ENCODE measurements at regions not wholly inside any gene's neighbourhood (a gene's known extent, or its start where the extent isn't known, plus 50 kb on each side); places are given as distances from the start of the nearest gene placed in this dataset.

DNA sequence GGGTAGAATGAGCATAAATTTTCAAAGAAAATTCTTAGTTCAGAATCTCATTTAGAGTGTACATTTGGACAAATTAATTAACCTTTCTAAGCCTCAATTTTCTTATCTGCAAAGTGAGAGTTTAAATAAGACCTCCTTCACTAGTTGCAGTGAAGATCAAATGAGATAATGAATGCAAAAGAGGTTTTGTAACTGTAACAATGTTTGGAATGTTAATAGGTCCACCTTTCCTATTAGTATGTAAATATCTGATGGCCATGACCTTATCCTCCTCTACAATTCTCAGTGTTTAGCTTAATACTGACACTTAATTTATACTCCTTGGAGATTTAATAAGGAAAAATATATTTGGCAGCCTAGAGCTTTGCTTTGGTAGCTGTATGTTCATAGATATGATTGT, 138.8 kb downstream of the GABRG1 start:
- Histone ChIP-seq H3K9ac (ENCODE audit: low read length) (no peak overlapping the region), H4K8ac (ENCODE audit: low read depth, low read length) (no peak overlapping the region), H3K27ac (ENCODE audit: low read depth, low read length) (no peak overlapping the region), H3K18ac (ENCODE audit: low read length) (no peak overlapping the region), H3K79me1 (ENCODE audit: low read length) (no peaks in the 10 kb centered on the region), H2AK5ac (ENCODE audit: low read length) (no peak overlapping the region), H2BK120ac (ENCODE audit: low read depth, low read length) (no peak overlapping the region), H3K4me3 (ENCODE audit: low read length) (no peak overlapping the region), H2BK15ac (replicated peaks; ENCODE audit: low read depth) (no peak overlapping the region), H3K4me2 (ENCODE audit: low read length) (no peak overlapping the region), H3K36me3 (ENCODE audit: control insufficient read depth, insufficient read depth, low read length) (no peaks in the 10 kb centered on the region), H3K79me2 (ENCODE audit: control insufficient read depth, insufficient read depth, low read length) (no peaks in the 10 kb centered on the region), H3K4me1 (ENCODE audit: control insufficient read depth, low read depth, low read length) (no peaks in the 10 kb centered on the region), H4K5ac (ENCODE audit: low read length) (no peak overlapping the region), H3K27me3 (ENCODE audit: insufficient read depth, low read length, poor library complexity) (no peaks in the 10 kb centered on the region), H2BK5ac (ENCODE audit: low read length) (no peak overlapping the region), H3K23ac (ENCODE audit: low read length) (no peak overlapping the region), H3K4ac (ENCODE audit: low read depth, low read length) (no peak overlapping the region), H3K56ac (ENCODE audit: low read length) (no peak overlapping the region)
- DNase-seq: peak; percentile 77

DNA sequence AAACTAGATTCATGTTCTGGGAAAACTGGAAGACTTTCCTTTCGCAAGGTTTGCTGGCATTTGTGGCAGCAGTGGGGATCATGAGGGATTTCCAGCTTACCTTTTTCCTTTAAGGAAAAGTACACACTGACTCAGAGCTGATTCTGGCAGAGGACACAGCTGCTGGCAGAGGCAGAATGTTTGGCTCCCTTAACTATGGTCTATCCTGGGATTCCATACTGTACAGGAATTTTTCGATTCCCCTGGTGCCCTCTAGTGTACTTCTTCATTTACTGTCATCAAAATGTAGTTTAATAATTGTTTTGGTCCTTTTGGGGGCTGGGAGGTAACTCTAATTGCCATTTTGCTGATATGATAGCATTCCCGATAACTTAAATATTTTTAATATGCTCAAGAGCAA, 152.7 kb downstream of the GABRG1 start:
- Histone ChIP-seq H2BK5ac (ENCODE audit: low read length) (no peak overlapping the region), H3K4me3 (ENCODE audit: low read length) (no peak overlapping the region), H3K4ac (ENCODE audit: low read depth, low read length) (no peak overlapping the region), H4K5ac (ENCODE audit: low read length) (no peak overlapping the region), H3K79me2 (ENCODE audit: control insufficient read depth, insufficient read depth, low read length) (no peaks in the 10 kb centered on the region), H3K79me1 (ENCODE audit: low read length) (no peaks in the 10 kb centered on the region), H3K27ac (ENCODE audit: low read depth, low read length) (no peak overlapping the region), H3K56ac (ENCODE audit: low read length) (no peak overlapping the region), H2BK120ac (ENCODE audit: low read depth, low read length) (no peak overlapping the region), H3K23ac (ENCODE audit: low read length) (no peak overlapping the region), H4K8ac (ENCODE audit: low read depth, low read length) (no peak overlapping the region), H3K27me3 (ENCODE audit: insufficient read depth, low read length, poor library complexity) (no peaks in the 10 kb centered on the region), H3K18ac (ENCODE audit: low read length) (no peak overlapping the region), H2AK5ac (ENCODE audit: low read length) (no peak overlapping the region), H3K36me3 (ENCODE audit: control insufficient read depth, insufficient read depth, low read length) (no peaks in the 10 kb centered on the region), H3K4me1 (ENCODE audit: control insufficient read depth, low read depth, low read length) (no peaks in the 10 kb centered on the region), H3K4me2 (ENCODE audit: low read length) (no peak overlapping the region), H2BK15ac (replicated peaks; ENCODE audit: low read depth) (no peak overlapping the region), H3K9ac (ENCODE audit: low read length) (no peak overlapping the region)
- no CpG with 5 or more reads among the region's 3 CpGs for WGBS (ENCODE audit: extremely low coverage, insufficient coverage, low lambda C conversion rate)
- no peak for DNase-seq

DNA sequence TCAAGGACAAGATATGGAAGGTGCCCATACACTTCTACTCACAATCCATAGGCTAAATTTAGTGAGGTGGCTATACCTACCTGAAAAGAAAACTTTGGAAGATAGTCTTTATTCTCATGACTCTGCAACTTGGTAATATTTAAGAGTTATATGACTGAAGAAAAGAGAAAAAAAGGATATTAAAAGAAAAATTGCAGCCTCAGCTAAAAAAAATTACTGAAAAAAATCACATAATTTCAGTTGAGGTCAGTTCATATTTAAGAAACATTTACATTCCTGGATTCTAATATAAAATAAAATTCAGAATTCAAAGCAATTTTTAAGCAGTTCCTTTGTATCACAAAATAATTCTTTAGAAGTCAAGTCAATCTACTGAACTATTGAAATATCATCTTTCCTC, 166.5 kb downstream of the GABRG1 start:
- Histone ChIP-seq H3K56ac (ENCODE audit: low read length) (no peak overlapping the region), H2AK5ac (ENCODE audit: low read length) (no peak overlapping the region), H3K79me1 (ENCODE audit: low read length) (no peaks in the 10 kb centered on the region), H3K9ac (ENCODE audit: low read length) (no peak overlapping the region), H3K27ac (ENCODE audit: low read depth, low read length) (no peak overlapping the region), H4K8ac (ENCODE audit: low read depth, low read length) (no peak overlapping the region), H3K4ac (ENCODE audit: low read depth, low read length) (no peak overlapping the region), H2BK5ac (ENCODE audit: low read length) (no peak overlapping the region), H3K79me2 (ENCODE audit: control insufficient read depth, insufficient read depth, low read length) (no peaks in the 10 kb centered on the region), H3K18ac (ENCODE audit: low read length) (no peak overlapping the region), H3K4me1 (ENCODE audit: control insufficient read depth, low read depth, low read length) (no peaks in the 10 kb centered on the region), H3K27me3 (ENCODE audit: insufficient read depth, low read length, poor library complexity) (no peaks in the 10 kb centered on the region), H2BK15ac (replicated peaks; ENCODE audit: low read depth) (no peak overlapping the region), H4K5ac (ENCODE audit: low read length) (no peak overlapping the region), H3K4me2 (ENCODE audit: low read length) (no peak overlapping the region), H3K36me3 (ENCODE audit: control insufficient read depth, insufficient read depth, low read length) (no peaks in the 10 kb centered on the region), H3K23ac (ENCODE audit: low read length) (no peak overlapping the region), H3K4me3 (ENCODE audit: low read length) (no peak overlapping the region), H2BK120ac (ENCODE audit: low read depth, low read length) (no peak overlapping the region)
- no peak for DNase-seq

DNA sequence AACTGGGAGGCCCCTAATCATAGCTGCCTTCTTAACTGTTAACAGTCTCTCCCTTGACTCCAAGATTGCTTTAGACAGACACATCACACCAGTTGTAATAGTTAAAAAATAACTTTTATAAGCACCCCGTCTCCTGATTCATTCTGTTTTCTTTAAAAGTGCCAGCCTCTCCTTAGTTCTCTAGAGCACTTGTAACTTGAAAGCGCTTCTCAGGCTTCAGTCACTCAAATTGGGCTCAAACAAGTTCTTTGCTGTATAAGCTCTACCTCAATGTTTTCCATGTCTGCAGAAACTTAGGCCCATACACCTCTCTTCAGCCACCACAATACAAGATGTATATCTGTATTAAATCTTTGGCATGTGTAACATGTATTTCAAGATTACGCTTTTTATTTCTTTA, 169.6 kb downstream of the GABRG1 start:
- H3K4me3 ChIP-seq (ENCODE audit: low read length): no peak overlapping the region
- no peak overlapping the region for H4K5ac ChIP-seq (ENCODE audit: low read length)
- peak overlapping the region; percentile 9 for H3K18ac ChIP-seq (ENCODE audit: low read length)
- H4K8ac ChIP-seq (ENCODE audit: low read depth, low read length): no peak overlapping the region
- no peak overlapping the region for H3K56ac ChIP-seq (ENCODE audit: low read length)
- no peak overlapping the region for H2AK5ac ChIP-seq (ENCODE audit: low read length)
- H2BK15ac ChIP-seq (replicated peaks; ENCODE audit: low read depth): no peak overlapping the region
- no peaks in the 10 kb centered on the region for H3K79me1 ChIP-seq (ENCODE audit: low read length)
- H2BK120ac ChIP-seq (ENCODE audit: low read depth, low read length): no peak overlapping the region
- H3K4ac ChIP-seq (ENCODE audit: low read depth, low read length): no peak overlapping the region
- no peak overlapping the region for H3K23ac ChIP-seq (ENCODE audit: low read length)
- no CpG with 5 or more reads among the region's 3 CpGs for WGBS (ENCODE audit: extremely low coverage, insufficient coverage, low lambda C conversion rate)
- no peak overlapping the region for H3K27ac ChIP-seq (ENCODE audit: low read depth, low read length)
- no peak for DNase-seq
- no peak overlapping the region for H2BK5ac ChIP-seq (ENCODE audit: low read length)
- no peaks in the 10 kb centered on the region for H3K4me1 ChIP-seq (ENCODE audit: control insufficient read depth, low read depth, low read length)
- H3K79me2 ChIP-seq (ENCODE audit: control insufficient read depth, insufficient read depth, low read length): no peaks in the 10 kb centered on the region
- H3K36me3 ChIP-seq (ENCODE audit: control insufficient read depth, insufficient read depth, low read length): no peaks in the 10 kb centered on the region
- H3K27me3 ChIP-seq (ENCODE audit: insufficient read depth, low read length, poor library complexity): no peaks in the 10 kb centered on the region
- no peak overlapping the region for H3K9ac ChIP-seq (ENCODE audit: low read length)
- H3K4me2 ChIP-seq (ENCODE audit: low read length): no peak overlapping the region

DNA sequence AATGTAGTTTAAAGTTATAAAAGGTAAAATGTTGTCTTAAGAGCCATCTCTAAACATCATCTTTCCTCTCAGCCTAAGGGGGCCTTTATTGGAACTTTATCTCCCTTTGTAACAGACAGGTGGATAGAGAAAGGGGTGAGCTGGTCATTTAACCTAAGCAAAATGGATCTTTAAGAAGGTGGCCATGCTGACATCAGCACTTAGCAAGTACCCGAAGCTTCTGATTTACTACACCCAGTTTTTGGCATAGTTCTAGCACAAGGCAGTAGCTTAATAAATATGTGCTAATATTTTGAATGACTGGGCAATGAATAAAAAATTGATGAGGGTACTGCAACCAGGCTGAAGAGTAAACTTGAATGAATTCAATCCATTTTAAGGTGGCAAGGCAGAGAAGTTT, 172.7 kb downstream of the GABRG1 start:
- Histone ChIP-seq H3K4me2 (ENCODE audit: low read length) (no peak overlapping the region), H4K5ac (ENCODE audit: low read length) (no peak overlapping the region), H2BK120ac (ENCODE audit: low read depth, low read length) (no peak overlapping the region), H3K4me3 (ENCODE audit: low read length) (no peak overlapping the region), H3K23ac (ENCODE audit: low read length) (no peak overlapping the region), H2BK5ac (ENCODE audit: low read length) (no peak overlapping the region), H2AK5ac (ENCODE audit: low read length) (no peak overlapping the region), H3K9ac (ENCODE audit: low read length) (no peak overlapping the region), H2BK15ac (replicated peaks; ENCODE audit: low read depth) (no peak overlapping the region), H3K4me1 (ENCODE audit: control insufficient read depth, low read depth, low read length) (no peaks in the 10 kb centered on the region), H3K18ac (ENCODE audit: low read length) (no peak overlapping the region), H3K27me3 (ENCODE audit: insufficient read depth, low read length, poor library complexity) (no peaks in the 10 kb centered on the region), H4K8ac (ENCODE audit: low read depth, low read length) (no peak overlapping the region), H3K36me3 (ENCODE audit: control insufficient read depth, insufficient read depth, low read length) (no peaks in the 10 kb centered on the region), H3K27ac (ENCODE audit: low read depth, low read length) (no peak overlapping the region), H3K4ac (ENCODE audit: low read depth, low read length) (no peak overlapping the region), H3K79me2 (ENCODE audit: control insufficient read depth, insufficient read depth, low read length) (no peaks in the 10 kb centered on the region), H3K56ac (ENCODE audit: low read length) (no peak overlapping the region), H3K79me1 (ENCODE audit: low read length) (no peaks in the 10 kb centered on the region)
- no peak for DNase-seq
- WGBS (ENCODE audit: extremely low coverage, insufficient coverage, low lambda C conversion rate): no CpG with 5 or more reads among the region's 1 CpG

DNA sequence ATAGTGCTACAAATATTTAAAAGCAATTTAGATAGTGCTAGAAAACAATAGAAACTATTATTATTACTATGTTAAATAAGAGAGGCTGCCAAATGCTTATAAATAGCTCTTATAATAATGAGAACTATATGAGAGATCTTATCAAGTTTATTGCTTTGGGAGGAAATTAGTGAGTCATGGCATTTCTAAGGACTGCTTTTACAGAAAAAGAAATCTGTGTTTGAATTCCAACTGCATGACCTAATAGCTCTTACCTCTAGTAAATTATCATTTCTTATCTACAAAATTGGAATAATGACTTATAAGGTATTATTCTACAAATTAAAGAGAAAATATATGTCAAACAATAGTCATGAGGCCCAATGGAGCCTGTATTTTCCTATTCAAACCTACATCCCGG, 177.2 kb downstream of the GABRG1 start:
- H3K4me1 ChIP-seq (ENCODE audit: control insufficient read depth, low read depth, low read length): no peaks in the 10 kb centered on the region
- H4K5ac ChIP-seq (ENCODE audit: low read length): no peak overlapping the region
- H3K27ac ChIP-seq (ENCODE audit: low read depth, low read length): no peak overlapping the region
- no peak overlapping the region for H2BK15ac ChIP-seq (replicated peaks; ENCODE audit: low read depth)
- H3K36me3 ChIP-seq (ENCODE audit: control insufficient read depth, insufficient read depth, low read length): no peaks in the 10 kb centered on the region
- no peak overlapping the region for H3K56ac ChIP-seq (ENCODE audit: low read length)
- no peak overlapping the region for H4K8ac ChIP-seq (ENCODE audit: low read depth, low read length)
- H3K4ac ChIP-seq (ENCODE audit: low read depth, low read length): no peak overlapping the region
- H3K23ac ChIP-seq (ENCODE audit: low read length): no peak overlapping the region
- H2BK120ac ChIP-seq (ENCODE audit: low read depth, low read length): no peak overlapping the region
- H3K18ac ChIP-seq (ENCODE audit: low read length): no peak overlapping the region
- no CpG with 5 or more reads among the region's 1 CpG for WGBS (ENCODE audit: extremely low coverage, insufficient coverage, low lambda C conversion rate)
- no peaks in the 10 kb centered on the region for H3K27me3 ChIP-seq (ENCODE audit: insufficient read depth, low read length, poor library complexity)
- no peaks in the 10 kb centered on the region for H3K79me2 ChIP-seq (ENCODE audit: control insufficient read depth, insufficient read depth, low read length)
- peak; percentile 34 for DNase-seq
- no peak overlapping the region for H3K9ac ChIP-seq (ENCODE audit: low read length)
- H2BK5ac ChIP-seq (ENCODE audit: low read length): no peak overlapping the region
- no peak overlapping the region for H3K4me2 ChIP-seq (ENCODE audit: low read length)
- no peak overlapping the region for H3K4me3 ChIP-seq (ENCODE audit: low read length)
- H2AK5ac ChIP-seq (ENCODE audit: low read length): no peak overlapping the region
- H3K79me1 ChIP-seq (ENCODE audit: low read length): no peaks in the 10 kb centered on the region

Measured in mesendoderm (in vitro differentiated cells).